Upper lobe of right lung (tissue), 1 donor: ENCODE measurements at regions not wholly inside any gene's neighbourhood (a gene's known extent, or its start where the extent isn't known, plus 50 kb on each side); places are given as distances from the start of the nearest gene placed in this dataset.

ENCODE experiments used
- ATAC-seq: fragments of 200-7000 bp; cut with Tn5 transposase; one replicate; pipeline ENCODE4 v1.9.1; 2020; ENCODE audit warnings: mild to moderate bottlenecking, moderate library complexity
- DNase-seq: peaks from one replicate; pipeline ENCODE4 v3.0.0-alpha.2; 2020
- H3K27ac ChIP-seq: fragments of 200-600 bp; one replicate; pipeline ENCODE4 v1.8.0; 2022
- H3K27me3 ChIP-seq: fragments of 200-600 bp; one replicate; pipeline ENCODE4 v1.8.0; 2022; ENCODE audit warnings: mild to moderate bottlenecking
- H3K36me3 ChIP-seq: fragments of 200-600 bp; one replicate; pipeline ENCODE4 v1.8.0; 2022
- H3K4me1 ChIP-seq: fragments of 200-600 bp; one replicate; pipeline ENCODE4 v1.8.0; 2022
- H3K4me3 ChIP-seq: fragments of 200-600 bp; one replicate; pipeline ENCODE4 v1.8.0; 2022; ENCODE audit warnings: mild to moderate bottlenecking
- H3K9me3 ChIP-seq: fragments of 200-600 bp; one replicate; pipeline ENCODE4 v1.8.0; 2022
- intact Hi-C: fragments of 100-400 bp; cut with DNase I; formaldehyde crosslinking; loops from one replicate; pipeline ENCODE4 v1.11.0; 2022
- TF ChIP-seq, protein P1 (sequence below): fragments of 200-600 bp; IDR thresholded peaks from one replicate; pipeline ENCODE4 v1.8.0; 2022; ENCODE audit warnings: antibody characterized with exemption
- donor health status: DM: no; HTN: yes; CAD: no; lungs with severe emphysema.

- TF ChIP-seq, protein P1, sequence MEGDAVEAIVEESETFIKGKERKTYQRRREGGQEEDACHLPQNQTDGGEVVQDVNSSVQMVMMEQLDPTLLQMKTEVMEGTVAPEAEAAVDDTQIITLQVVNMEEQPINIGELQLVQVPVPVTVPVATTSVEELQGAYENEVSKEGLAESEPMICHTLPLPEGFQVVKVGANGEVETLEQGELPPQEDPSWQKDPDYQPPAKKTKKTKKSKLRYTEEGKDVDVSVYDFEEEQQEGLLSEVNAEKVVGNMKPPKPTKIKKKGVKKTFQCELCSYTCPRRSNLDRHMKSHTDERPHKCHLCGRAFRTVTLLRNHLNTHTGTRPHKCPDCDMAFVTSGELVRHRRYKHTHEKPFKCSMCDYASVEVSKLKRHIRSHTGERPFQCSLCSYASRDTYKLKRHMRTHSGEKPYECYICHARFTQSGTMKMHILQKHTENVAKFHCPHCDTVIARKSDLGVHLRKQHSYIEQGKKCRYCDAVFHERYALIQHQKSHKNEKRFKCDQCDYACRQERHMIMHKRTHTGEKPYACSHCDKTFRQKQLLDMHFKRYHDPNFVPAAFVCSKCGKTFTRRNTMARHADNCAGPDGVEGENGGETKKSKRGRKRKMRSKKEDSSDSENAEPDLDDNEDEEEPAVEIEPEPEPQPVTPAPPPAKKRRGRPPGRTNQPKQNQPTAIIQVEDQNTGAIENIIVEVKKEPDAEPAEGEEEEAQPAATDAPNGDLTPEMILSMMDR, result no peak
- ATAC-seq, result no peak
- DNase-seq, result no peak
Measured at GRCh38 chr2:773256-774160, 96.3 kb upstream of the TMEM18 start.

GRCh38 chr2:771538-771937, 94.3 kb upstream of the TMEM18 start:
- no peak overlapping the region for H3K27ac ChIP-seq
- no peaks in the 10 kb centered on the region for H3K9me3 ChIP-seq
- H3K36me3 ChIP-seq, result no peaks in the 10 kb centered on the region
- TF ChIP-seq, protein P1, result no peak
- H3K4me3 ChIP-seq, result no peak overlapping the region
- no peaks in the 10 kb centered on the region for H3K4me1 ChIP-seq
- DNase-seq (no peak), ATAC-seq (no peak)
- no peaks in the 10 kb centered on the region for H3K27me3 ChIP-seq
- intact Hi-C loops, result no loop called here

More at GRCh38 chr2:773256-774160, 96.3 kb upstream of the TMEM18 start:
- H3K36me3 ChIP-seq, result no peaks in the 10 kb centered on the region
- no peaks in the 10 kb centered on the region for H3K27me3 ChIP-seq
- no peaks in the 10 kb centered on the region for H3K9me3 ChIP-seq
- intact Hi-C loops, result no loop called here
- no peaks in the 10 kb centered on the region for H3K4me1 ChIP-seq
- H3K4me3 ChIP-seq, result no peak overlapping the region
- H3K27ac ChIP-seq, result no peak overlapping the region

GRCh38 chr2:770776-771175, 93.6 kb upstream of the TMEM18 start:
- no peak overlapping the region for H3K4me3 ChIP-seq
- ATAC-seq (no peak), DNase-seq (no peak)
- no peaks in the 10 kb centered on the region for H3K9me3 ChIP-seq
- TF ChIP-seq, protein P1, result no peak
- no peaks in the 10 kb centered on the region for H3K4me1 ChIP-seq
- H3K36me3 ChIP-seq, result no peaks in the 10 kb centered on the region
- no peak overlapping the region for H3K27ac ChIP-seq
- intact Hi-C loops, result no loop called here
- H3K27me3 ChIP-seq, result no peaks in the 10 kb centered on the region

DNA sequence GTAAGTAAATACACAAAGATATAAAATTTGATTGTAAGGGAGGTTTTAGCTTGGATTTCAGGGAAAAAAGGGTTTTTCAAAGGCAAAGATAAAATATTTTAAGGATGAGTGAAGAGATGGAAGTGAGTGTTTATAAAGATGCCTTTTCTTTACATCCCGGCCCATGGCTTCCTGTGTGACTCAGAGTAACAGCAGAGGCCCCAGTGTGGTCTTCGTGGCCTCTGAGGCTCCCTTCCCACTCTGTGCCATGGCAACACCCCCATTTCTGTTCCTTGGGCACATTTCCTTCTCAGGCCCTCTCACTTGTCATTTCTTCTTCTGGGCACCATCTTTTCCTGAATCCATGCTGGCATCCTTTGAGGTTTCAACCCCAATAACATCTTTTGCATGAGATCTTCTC, 92.6 kb upstream of the TMEM18 start:
- TF ChIP-seq, protein P1, result no peak
- no peaks in the 10 kb centered on the region for H3K9me3 ChIP-seq

DNA sequence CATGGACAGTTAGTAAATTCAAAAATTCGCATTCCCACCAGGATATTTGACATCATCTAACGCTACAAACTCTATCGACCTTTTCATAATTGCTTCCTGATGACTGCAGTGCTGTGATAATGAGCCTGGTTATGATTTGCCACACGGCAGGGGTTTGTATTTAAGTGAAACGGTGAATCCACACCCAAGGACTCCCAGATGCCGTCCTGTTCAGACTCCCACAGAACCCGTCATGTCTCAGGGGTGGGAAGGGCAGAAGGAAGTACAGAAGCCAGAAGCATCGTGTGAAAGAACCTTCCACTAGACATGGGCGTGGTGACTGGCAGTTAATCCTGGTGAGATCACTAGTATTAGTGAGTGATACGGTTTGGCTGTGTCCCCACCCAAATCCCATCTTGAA, 91.2 kb upstream of the TMEM18 start:
- H3K9me3 ChIP-seq, result no peaks in the 10 kb centered on the region
- ATAC-seq (no peak), DNase-seq (no peak)
- H3K4me3 ChIP-seq, result no peak overlapping the region
- H3K27ac ChIP-seq, result no peak overlapping the region
- H3K36me3 ChIP-seq, result no peaks in the 10 kb centered on the region
- H3K4me1 ChIP-seq, result no peaks in the 10 kb centered on the region
- intact Hi-C loops, result no loop called here
- no peaks in the 10 kb centered on the region for H3K27me3 ChIP-seq
- TF ChIP-seq, protein P1, result no peak

More for the DNA sequence above, 92.6 kb upstream of the TMEM18 start:
- H3K27ac ChIP-seq, result no peak overlapping the region
- H3K27me3 ChIP-seq, result no peaks in the 10 kb centered on the region
- H3K4me3 ChIP-seq, result no peak overlapping the region
- H3K4me1 ChIP-seq, result no peaks in the 10 kb centered on the region
- ATAC-seq (no peak), DNase-seq (no peak)
- intact Hi-C loops, result no loop called here
- H3K36me3 ChIP-seq, result no peaks in the 10 kb centered on the region
